ENCODE measurements at regions not wholly inside any gene's neighbourhood (a gene's known extent, or its start where the extent isn't known, plus 50 kb on each side); places are given as distances from the start of the nearest gene placed in this dataset.

GRCh38 chr6:44700422-44700821, 312.9 kb downstream of the CDC5L start:
- FAIRE-seq: no peak
- DNase-seq (ENCODE audit: low spot score in 2 of 2): no peak

GRCh38 chr6:44701038-44701636, 313.6 kb downstream of the CDC5L start:
- DNase-seq (ENCODE audit: low spot score in 2 of 2) (no peak), FAIRE-seq (no peak)

GRCh38 chr6:44701637-44702101, 314.2 kb downstream of the CDC5L start:
- FAIRE-seq (no peak), DNase-seq (ENCODE audit: low spot score in 2 of 2) (no peak)

- FAIRE-seq: no peak
- no peak for DNase-seq (ENCODE audit: low spot score in 2 of 2)
These were observed 314.8 kb downstream of the CDC5L start for GRCh38 chr6:44702292-44702691.

- no peak for DNase-seq (ENCODE audit: low spot score in 2 of 2)
- FAIRE-seq: no peak
These were observed 317.0 kb downstream of the CDC5L start for GRCh38 chr6:44704240-44705150.

- DNase-seq (ENCODE audit: low spot score in 2 of 2) (no peak), FAIRE-seq (no peak)
These were observed 318.1 kb downstream of the CDC5L start for GRCh38 chr6:44705596-44705995.

- DNase-seq (ENCODE audit: low spot score in 2 of 2) (no peak), FAIRE-seq (no peak)
These were observed 318.5 kb downstream of the CDC5L start for GRCh38 chr6:44706011-44706410.

GRCh38 chr6:44708208-44708607, 320.7 kb downstream of the CDC5L start:
- FAIRE-seq (no peak), DNase-seq (ENCODE audit: low spot score in 2 of 2) (no peak)

- FAIRE-seq: no peak
- DNase-seq (ENCODE audit: low spot score in 2 of 2): no peak
These were observed 325.0 kb downstream of the CDC5L start for GRCh38 chr6:44712353-44713111.

- DNase-seq (ENCODE audit: low spot score in 2 of 2) (no peak), FAIRE-seq (no peak)
These were observed 327.7 kb downstream of the CDC5L start for GRCh38 chr6:44715188-44715587.

- no peak for DNase-seq (ENCODE audit: low spot score in 2 of 2)
These were observed 328.4 kb downstream of the CDC5L start for GRCh38 chr6:44715925-44716324.

GRCh38 chr6:44717431-44717830, 329.9 kb downstream of the CDC5L start:
- DNase-seq (ENCODE audit: low spot score in 2 of 2) (no peak), FAIRE-seq (no peak)

More at GRCh38 chr6:44715925-44716324, 328.4 kb downstream of the CDC5L start:
- no peak for FAIRE-seq

- no peak for FAIRE-seq
These were observed 334.6 kb downstream of the CDC5L start for GRCh38 chr6:44721954-44722578.

GRCh38 chr6:44722736-44723135, 335.2 kb downstream of the CDC5L start:
- DNase-seq (ENCODE audit: low spot score in 2 of 2) (no peak), FAIRE-seq (no peak)

More at GRCh38 chr6:44721954-44722578, 334.6 kb downstream of the CDC5L start:
- DNase-seq (ENCODE audit: low spot score in 2 of 2): no peak

- FAIRE-seq: no peak
- no peak for DNase-seq (ENCODE audit: low spot score in 2 of 2)
These were observed 336.1 kb downstream of the CDC5L start for GRCh38 chr6:44723439-44724197.

GRCh38 chr6:44725070-44725469, 337.6 kb downstream of the CDC5L start:
- FAIRE-seq (no peak), DNase-seq (ENCODE audit: low spot score in 2 of 2) (no peak)

GRCh38 chr6:44727651-44728630, 340.4 kb downstream of the CDC5L start:
- DNase-seq (ENCODE audit: low spot score in 2 of 2) (no peak), FAIRE-seq (no peak)

GRCh38 chr6:44730771-44731391, 343.4 kb downstream of the CDC5L start:
- no peak for DNase-seq (ENCODE audit: low spot score in 2 of 2)

More at GRCh38 chr6:44730771-44731391, 343.4 kb downstream of the CDC5L start:
- FAIRE-seq: no peak

Measured in frontal cortex (tissue), 3 donors.